GM19035 (cell line): ENCODE measurements at regions not wholly inside any gene's neighbourhood (a gene's known extent, or its start where the extent isn't known, plus 50 kb on each side); places are given as distances from the start of the nearest gene placed in this dataset.
"Not testable (repeated sequence)": the region's sequence is repeated elsewhere in the genome, so short reads cannot be mapped to it uniquely, and the experiment has no call there.

Source experiments
- ATAC-seq: cut with Tn5 transposase; IDR thresholded peaks from one replicate; pipeline ENCODE4 v1.9.1; 2021; ENCODE audit not compliant: unreplicated experiment

DNA sequence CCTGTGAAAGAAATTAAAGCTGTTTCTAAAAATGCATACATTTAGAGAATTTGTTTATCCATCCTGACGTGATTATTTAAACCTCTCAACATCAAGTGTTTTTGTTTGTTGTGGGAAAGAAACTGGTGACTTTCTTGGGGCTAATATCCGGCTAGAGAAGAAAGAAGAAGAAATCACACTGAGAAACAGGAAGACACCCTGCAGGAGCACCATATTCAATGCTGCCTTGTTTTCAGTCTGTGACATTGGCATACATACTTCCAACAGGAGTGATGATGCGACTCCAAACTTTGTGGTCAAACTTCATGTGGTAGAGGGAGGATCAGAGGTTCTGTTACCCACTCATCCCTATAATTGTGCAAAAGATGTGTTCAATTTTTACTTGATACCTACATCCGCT, 997.6 kb upstream of the CITED2 start:
- ATAC-seq, result no peak

DNA sequence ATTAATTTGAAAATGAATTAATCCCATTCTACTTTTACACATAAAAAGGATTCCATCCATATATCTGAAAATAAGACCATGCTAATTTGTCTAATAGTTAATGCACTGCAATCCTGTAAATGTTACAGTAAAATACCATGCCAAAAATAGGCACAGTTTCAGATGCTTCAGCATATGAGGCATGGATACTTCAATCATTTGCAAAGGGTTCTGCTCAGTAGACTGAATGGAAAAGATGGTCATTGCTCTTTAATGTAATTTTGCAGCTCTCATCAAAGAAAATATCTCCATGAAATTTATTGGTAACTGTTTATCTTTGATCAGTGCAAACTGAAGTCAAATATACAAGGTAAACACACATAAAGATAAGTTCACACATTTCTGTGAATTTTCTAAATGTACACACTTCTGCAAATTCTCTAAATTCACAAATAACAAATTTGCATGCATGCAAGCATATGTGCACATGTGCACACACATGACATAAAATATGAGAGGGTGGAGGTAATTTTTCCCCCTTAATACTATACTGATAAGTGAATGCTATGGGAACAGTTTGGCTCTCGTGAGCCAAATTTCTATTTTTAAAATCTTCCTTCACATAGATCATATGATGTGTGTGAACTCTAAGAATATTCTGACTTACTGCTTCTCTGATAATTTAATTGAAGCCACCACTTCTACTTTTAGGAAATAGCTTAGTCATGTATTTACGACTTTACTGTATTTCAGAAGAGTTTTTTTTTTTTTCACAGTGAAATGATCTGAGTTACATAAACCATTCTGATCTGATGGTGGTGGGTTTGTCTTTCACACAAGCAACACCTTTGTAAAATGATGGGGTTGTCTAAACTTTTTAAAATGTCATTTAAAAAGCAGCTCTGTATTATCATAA, 996.8 kb upstream of the CITED2 start:
- ATAC-seq, result no peak

DNA sequence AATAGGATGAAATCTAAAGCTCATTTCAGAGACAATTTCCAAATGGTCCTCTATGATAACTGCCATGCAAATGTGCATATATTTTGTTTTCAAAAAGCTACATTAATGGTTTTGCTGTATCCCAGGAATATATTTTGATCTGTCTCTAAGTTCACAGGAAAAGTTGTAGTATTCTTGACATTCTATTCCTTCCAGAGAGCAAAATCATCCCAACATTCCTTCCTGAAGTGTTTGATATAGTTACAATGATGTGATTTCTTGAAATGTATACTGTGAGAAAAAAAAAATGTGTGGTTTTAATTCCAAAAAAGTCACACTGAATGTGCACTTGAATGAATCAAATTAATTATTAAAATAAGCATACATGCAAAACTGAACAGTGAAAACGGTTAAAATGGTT, 996.0 kb upstream of the CITED2 start:
- no peak for ATAC-seq

DNA sequence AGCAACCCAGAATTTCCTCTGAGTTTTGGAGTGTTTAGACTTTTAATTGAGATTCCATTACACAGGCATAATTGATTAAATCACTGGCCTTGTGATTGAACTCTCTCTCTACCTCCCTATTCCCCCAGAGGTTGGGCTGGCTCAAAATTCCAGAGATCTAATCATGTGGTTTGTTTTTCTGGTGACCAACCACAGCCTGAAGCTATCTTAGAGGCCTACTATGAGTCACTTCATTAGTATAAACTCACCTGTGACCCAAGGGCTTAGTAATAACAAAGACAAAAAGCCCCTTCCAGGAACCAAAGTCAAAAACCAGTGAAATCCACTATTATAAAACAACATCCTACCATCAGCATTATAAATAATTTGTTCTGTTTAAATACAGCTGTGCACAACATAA, 992.5 kb upstream of the CITED2 start:
- ATAC-seq, result no peak

DNA sequence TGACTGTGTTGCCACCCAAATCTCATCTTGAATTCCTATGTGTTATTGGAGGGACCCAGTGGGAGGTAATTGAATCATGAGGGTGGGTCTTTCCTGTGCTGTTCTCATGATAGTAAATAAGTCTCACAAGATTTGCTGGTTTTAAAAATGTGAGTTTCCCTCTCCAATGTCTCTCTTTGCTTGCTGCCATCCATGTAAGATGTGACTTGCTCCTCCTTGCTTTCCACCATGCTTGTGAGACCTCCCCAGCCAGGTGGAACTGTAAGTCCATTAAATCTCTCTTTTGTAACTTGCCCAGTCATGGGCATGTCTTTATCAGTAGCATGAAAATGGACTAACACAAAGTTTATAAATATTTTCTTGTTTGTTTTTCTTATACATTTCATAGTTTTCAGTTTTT, 990.5 kb upstream of the CITED2 start:
- ATAC-seq, result no peak

DNA sequence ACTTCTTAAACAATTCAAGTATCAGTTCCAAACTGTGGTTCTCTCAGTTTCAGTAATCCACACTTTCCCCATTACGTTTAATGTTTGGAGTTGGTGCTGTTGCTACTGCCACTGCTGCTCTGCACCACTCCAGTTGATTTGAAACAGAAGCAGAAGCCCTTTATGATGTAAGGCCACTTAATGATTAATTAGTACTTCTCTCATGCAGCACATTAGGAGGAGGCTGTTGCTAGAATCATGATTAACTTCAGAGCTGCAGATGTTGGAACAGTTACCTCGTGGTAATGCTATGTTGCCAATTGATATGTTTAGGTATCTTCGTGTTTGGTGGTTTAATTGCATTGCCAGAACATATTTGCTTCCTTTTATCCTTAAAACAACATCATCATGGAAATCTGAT, 986.2 kb upstream of the CITED2 start:
- no peak for ATAC-seq

DNA sequence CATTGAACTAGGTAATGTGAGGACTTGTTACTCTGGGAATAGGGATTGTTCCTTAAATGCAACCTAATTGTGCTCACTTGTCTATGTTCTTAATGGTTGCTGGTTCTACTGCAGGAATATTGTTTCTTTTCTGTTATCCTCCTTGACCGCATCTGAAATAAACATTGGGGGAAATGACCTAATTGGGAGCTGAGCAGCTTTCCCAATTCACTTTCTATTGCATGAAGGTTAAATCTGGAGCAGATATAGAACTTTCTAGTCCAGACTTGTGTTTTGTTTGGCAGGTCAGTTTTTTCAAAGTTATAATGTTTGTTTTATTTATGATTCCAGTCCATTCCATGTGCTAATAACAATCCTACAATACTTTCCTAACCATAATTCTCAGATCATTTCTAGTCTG, 981.0 kb upstream of the CITED2 start:
- no peak for ATAC-seq

DNA sequence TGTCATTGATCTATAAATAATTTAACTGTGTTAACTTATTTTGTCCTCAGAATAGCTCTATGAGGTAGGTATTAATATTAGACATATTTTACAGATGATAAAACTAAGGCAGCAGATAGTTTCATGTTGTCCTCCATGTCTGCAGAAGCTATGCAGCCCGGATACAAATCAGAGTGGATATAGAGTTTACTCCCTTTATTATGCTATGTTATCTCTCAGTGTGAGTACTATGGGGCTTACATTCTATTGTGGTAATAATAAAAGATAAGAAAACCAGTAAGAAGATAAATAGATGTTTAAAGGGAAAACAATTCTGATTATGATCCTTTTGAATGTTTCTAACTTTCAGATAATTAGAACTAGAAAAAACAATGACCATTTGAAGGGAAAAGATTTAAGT, 979.8 kb upstream of the CITED2 start:
- ATAC-seq, result no peak

DNA sequence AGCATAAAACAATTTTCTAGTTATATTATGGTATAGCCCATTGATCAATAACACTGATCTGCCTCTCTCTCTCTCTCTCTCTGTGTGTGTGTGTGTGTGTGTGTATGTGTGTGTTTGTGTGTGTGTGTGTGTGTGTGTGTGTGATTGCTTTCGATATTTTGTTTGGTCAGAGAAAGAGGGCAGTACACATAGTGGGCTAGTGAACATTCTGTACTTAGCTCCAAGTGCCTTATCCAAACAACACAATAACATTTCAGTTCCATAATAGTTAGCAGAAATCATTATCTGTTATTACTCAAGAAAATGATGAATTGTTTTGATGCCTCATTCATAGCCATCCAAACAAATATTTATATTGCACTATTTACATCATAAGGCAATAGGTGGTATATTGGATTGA, 979.1 kb upstream of the CITED2 start:
- no peak for ATAC-seq

DNA sequence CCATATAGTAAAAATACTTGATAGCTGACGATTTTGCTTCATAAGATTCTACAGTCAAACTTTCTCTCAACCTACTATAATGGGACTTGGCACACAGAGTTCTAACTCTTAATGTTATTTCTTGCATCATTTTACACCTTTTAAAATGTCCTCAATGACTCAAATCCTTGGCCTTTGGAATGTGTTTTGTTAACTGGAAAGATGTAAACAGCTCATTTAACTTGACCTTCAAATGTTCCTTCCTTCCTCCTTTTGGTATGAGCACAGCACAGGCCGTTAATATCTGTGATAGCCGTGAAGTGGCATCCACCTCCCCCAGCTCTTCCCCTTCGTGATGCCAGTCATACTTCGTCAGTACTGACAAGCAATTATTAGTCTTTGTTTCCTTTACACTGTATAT, 972.0 kb upstream of the CITED2 start:
- no peak for ATAC-seq

DNA sequence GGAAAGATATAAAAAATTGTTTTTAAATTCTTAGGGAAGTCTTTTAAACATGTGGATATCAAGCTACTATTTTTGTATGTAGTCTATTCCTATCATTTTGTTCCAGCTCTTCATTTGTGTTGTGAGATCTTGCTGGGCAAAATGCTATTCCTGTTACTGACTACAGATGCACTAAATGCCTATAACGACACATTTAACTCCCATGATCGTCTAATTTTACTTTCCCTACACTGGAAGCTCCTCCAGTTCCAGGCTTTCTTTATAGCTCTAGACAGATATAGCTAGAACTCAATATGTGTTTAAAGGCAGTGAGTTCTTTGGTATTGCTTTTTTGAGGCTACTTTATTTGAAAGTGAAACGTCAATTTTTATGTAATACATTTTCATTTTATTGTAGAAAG, 971.5 kb upstream of the CITED2 start:
- ATAC-seq, result no peak

DNA sequence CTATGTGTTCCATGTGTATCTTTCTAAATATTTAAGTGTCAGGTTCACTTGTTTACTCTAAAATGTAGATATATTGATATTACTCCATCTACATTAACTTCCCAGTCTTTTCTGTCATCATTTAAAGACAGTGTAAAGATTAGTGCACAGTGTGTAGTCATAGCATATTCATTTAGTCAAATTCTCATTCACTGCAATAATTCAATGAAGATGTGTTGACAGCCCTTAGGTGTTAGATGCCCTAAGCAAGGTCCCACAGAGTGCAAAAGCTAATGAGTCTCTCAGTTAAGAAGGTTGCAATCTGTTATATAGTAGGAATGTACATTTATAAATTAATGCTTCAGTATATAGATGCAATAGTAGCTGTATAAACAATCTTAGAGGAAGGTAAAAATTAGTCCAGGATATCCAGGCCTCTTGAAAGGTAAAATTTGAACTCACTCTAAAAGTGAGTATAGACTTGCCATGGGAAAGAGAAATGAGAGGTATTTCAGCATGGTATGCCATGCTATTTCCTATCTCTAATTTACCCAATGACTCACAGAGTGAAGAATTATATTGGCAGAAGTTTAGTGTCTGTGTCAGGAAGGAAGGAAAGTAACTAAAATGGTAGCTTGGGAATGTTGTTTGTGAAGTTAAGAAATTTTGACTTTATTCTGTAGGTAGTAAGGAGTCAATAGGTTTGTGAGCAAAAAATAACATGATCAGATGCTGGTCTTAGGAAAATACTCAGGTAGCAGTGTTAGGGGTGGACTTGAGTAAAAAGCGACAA, 969.9 kb upstream of the CITED2 start:
- ATAC-seq, result no peak

DNA sequence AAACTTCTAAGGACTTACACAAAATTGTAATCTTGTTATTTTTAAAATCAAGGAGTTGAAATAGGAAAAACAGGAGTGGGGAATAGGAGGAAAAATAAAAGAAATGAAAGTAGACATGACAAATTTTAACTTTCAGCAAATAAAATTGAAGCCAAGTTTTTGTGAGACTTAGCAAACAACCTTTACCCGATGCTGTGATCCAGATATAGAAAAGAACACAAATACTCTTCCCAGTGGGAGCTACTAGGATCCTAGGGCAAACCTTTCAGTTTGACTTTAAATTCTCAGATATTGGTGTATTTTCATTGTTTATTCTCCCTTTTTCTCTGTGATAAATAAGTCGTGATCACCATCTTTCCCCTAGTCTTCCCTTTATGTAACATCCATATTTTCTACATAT, 968.7 kb upstream of the CITED2 start:
- ATAC-seq, result no peak

DNA sequence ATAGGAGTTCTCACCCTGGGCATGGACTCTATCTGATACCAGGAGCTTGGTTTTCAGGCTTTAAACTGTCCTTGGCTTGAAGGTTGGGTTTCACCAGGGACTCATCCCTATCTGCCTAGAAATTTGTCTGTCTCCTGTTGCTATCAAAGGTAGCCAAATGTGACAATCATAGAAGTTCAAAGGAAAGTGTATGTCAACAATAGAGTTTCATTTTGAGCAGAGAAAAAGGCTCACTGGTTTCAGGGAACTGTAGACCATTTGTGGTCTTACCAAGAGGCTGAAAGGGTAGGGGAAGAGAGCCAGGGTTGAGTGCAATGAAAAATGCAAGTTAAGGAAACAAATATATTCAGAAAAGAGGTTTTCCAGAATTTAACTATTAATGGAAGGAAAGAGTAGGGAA, 966.8 kb upstream of the CITED2 start:
- ATAC-seq, result no peak

DNA sequence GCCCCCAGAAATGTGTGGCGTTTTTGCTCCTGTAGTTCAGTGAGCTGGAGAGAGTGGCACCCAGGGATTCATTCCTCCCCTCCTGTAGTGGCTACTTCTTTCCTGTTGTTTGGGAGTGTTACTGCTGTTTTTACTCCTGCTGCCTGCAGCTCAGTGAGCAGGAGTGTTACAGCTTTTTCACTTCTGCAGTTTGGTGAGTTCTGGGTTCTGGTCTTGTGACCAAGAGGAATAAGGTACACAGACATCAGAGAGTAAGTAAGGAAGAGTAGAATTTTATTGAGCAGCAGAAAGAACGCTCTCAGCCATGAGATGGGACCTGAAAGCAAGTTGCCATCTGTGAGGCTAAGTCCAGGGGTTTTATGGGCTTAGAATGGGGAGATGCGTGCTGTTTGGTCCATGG, 966.3 kb upstream of the CITED2 start:
- no peak for ATAC-seq

DNA sequence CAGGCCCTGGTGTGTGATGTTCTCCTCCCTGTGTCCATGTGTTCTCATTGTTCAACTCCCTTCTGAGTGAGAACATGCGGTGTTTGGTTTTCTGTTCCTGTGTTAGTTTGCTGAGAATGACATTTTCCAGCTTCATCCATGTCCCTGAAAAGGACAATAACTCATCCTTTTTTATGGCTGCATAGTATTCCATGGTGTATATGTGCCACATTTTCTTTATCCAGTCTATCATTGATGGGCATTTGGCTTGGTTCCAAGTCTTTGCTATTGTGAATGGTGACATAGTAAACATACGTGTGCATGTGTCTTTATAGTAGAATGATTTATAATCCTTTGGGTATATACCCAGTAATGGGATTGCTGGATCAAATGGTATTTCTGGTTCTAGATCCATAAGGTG, 964.6 kb upstream of the CITED2 start:
- not testable (repeated sequence) for ATAC-seq

DNA sequence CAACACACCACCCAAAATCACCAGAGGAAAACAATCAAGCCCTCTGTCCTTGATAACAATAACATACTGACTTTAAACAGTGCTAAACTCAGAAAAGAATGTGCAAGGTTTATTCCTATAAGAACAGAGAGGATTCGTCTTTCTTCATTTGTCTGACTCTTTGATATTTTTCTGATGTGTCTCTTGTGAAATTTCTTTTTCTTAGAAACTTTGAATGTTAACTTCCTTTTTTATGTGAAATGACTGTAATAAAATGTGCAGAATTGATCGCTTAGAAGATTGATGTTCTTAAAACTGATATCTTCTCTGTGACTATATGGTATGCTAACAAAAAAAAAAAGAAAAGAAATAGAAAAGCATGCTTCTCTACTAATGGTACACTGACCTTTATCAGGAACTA, 947.4 kb upstream of the CITED2 start:
- no peak for ATAC-seq

DNA sequence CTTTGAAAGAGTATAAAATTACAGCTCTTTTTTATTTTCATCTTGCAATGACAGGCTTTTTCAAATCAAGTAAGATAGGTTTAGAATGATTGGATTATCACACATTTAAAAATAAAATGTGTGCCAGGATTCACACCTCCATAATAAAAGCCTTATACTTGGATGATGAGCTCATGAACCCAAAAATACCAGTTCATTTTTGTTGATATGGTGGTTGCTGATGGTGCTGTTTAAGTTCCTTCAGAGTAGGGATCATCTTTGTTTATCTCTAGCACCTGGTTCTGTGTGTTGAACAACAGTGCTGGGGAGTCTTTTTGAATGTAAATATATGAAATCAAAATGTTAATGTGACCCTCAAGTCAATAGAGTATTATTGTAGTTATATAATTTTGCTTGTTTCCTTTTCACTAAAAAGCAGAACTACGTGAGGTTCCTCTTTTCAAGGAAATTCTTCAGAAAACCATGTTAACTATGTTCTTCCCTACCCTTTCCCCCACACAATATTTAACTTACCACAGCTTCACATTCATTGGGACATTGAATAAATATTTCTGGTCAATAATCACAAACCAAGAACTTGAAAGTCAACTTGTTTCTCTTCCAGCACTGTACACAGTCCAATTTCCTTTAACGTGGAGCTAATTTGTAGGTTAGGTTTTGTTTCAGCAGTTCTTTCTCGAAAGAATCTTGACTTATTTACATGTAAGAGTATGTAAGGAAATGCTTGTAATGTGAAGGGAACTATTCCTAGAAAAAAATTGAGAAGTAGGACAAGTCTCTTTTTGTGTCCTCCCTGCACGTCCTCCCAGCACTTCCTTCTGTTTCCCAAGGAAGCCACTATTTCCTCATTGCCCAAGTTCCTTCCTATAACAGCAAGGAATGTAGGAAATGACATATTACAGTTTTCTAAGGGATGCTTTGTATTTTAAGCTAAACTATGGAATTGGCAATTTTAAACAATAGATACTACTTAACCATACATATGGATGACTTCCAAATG, 945.9 kb upstream of the CITED2 start:
- ATAC-seq, result no peak

DNA sequence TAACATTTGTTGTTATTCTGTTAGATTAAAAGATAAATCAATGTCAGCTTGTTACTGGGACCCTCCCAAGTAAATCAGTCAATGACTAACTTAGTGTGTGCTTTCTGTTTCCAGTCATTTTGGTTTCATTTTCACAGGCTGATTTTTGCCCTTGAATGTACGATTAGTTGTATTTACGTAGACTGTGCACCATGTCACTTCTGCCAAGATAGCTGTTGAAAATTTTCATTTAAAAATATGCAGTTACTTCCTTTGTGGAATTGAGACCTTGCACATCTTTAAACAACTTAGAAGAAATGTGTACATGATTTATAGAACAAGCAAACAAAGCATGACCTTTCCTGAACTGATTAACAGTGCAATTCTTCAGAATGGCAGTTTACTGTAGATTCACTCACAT, 944.8 kb upstream of the CITED2 start:
- no peak for ATAC-seq

DNA sequence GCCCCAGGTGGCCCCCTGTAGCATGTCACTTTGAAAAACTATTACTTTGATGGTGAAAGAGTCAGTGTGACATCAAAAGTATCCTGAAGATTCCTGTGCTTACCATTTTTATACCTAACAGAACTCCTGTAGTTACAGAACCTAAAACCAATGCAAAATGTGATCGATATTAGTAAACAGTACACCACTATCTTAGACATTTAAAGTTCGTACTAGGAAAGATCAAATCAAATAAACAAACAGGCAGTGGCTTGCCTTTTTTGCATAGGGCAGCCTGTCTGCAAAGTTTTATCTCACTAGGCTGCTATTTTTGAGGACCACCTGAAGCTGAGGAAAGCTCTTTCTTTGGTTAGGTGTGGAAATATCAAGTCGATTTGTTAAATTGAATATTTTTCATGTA, 944.0 kb upstream of the CITED2 start:
- no peak for ATAC-seq

DNA sequence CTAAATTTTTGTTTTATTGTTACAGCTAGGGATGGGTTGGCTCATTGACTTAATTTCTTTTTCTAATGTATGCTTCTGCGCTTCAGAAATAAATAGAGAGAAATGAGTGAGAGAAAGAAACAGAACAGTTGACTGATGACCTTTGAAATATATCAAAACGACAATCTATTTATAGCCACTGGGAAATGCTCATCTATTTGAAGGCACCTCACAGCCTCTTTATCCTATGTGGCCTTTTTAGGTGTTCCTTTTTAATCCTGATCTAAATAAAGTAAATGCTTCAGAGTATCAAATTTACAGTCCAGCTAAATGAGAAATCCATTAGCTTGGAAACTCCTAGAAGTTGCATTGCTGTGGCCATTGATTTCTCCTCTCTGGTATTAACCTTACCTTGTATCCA, 943.5 kb upstream of the CITED2 start:
- ATAC-seq, result no peak
